ENCODE measurements at regions not wholly inside any gene's neighbourhood (a gene's known extent, or its start where the extent isn't known, plus 50 kb on each side); places are given as distances from the start of the nearest gene placed in this dataset.
A peak's percentile ranks its signal among the peaks of the same experiment; 100 is the strongest.

DNA sequence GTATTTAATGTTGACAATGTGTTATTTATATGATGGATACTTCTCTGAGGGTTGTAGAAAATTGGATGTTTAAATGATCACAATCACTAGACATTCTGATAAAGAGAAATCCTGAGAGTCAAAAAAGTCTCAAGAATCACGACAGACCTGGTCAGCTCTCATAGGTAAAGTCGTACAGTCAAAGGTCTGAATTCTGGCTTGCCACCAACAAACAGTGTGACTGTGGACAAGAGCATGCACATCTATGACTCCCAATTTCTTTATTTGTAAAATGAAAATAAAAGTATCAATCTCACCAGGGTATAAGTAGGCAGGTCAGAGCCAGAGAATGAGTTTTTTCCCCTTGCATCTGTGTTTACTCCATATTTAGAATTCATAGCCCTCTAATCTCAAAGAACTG lies 556.7 kb downstream of the FAM181B start:
- peaks cover 4% of the 10 kb centered on the region for H3K9me3 Mint-ChIP-seq (ENCODE audit: low read depth)
- H3K4me1 Mint-ChIP-seq (ENCODE audit: low read depth), result peaks cover 20% of the 10 kb centered on the region
- TF ChIP-seq CTCF (IDR thresholded peaks at IDR 0.05; ENCODE audit: unreplicated experiment), result no peak
- no peak overlapping the region for H3K27ac Mint-ChIP-seq
- H3K27me3 Mint-ChIP-seq, result no peaks in the 10 kb centered on the region
- no peak overlapping the region for H3K4me3 Mint-ChIP-seq (ENCODE audit: low read depth)
- DNase-seq (ENCODE audit: low spot score, unreplicated experiment), result no peak
- no peaks in the 10 kb centered on the region for H3K36me3 Mint-ChIP-seq (ENCODE audit: insufficient read depth)

GRCh38 chr11:82176365-82176764 lies 557.3 kb downstream of the FAM181B start:
- H3K4me3 Mint-ChIP-seq (ENCODE audit: low read depth), result no peak overlapping the region

DNA sequence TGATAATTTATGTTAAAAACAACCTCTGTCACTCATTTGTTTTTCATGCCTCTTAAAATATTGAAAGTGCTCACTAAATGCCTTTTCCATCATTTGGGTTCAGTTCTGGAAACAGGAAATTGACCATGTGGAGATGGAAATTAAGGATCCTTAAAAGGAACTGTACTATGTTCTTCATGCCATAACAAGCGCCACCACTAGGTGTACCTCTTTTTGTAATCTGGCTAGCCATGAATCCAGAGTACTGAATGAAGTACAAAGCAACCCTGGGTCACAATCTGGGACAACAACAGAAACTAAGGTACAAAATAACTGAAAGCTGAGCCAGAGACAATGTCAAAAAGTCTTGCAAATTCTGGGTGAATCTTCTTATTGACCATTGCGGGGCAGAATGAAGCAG lies 559.1 kb downstream of the FAM181B start:
- Mint-ChIP-seq H3K27ac (no peak overlapping the region), H3K4me3 (ENCODE audit: low read depth) (no peak overlapping the region), H3K36me3 (ENCODE audit: insufficient read depth) (no peaks in the 10 kb centered on the region), H3K9me3 (ENCODE audit: low read depth) (peaks cover 3% of the 10 kb centered on the region), H3K4me1 (ENCODE audit: low read depth) (peaks cover 19% of the 10 kb centered on the region), H3K27me3 (no peaks in the 10 kb centered on the region)
- DNase-seq (ENCODE audit: low spot score, unreplicated experiment), result no peak
- TF ChIP-seq CTCF (IDR thresholded peaks at IDR 0.05; ENCODE audit: unreplicated experiment), result peak; percentile 42

More at GRCh38 chr11:82176365-82176764, 557.3 kb downstream of the FAM181B start:
- Mint-ChIP-seq H3K36me3 (ENCODE audit: insufficient read depth) (no peaks in the 10 kb centered on the region), H3K4me1 (ENCODE audit: low read depth) (peaks cover 20% of the 10 kb centered on the region), H3K27me3 (no peaks in the 10 kb centered on the region), H3K27ac (no peak overlapping the region), H3K9me3 (ENCODE audit: low read depth) (peaks cover 6% of the 10 kb centered on the region)
- DNase-seq (ENCODE audit: low spot score, unreplicated experiment), result no peak
- no peak for TF ChIP-seq CTCF (IDR thresholded peaks at IDR 0.05; ENCODE audit: unreplicated experiment)

GRCh38 chr11:82146789-82147188 lies 586.9 kb downstream of the FAM181B start:
- H3K27ac Mint-ChIP-seq, result no peak overlapping the region
- TF ChIP-seq CTCF (IDR thresholded peaks at IDR 0.05; ENCODE audit: unreplicated experiment), result no peak
- no peak overlapping the region for H3K4me3 Mint-ChIP-seq (ENCODE audit: low read depth)
- H3K9me3 Mint-ChIP-seq (ENCODE audit: low read depth), result no peaks in the 10 kb centered on the region
- H3K27me3 Mint-ChIP-seq, result no peaks in the 10 kb centered on the region
- no peaks in the 10 kb centered on the region for H3K36me3 Mint-ChIP-seq (ENCODE audit: insufficient read depth)
- no peak for DNase-seq (ENCODE audit: low spot score, unreplicated experiment)
- no peaks in the 10 kb centered on the region for H3K4me1 Mint-ChIP-seq (ENCODE audit: low read depth)

GRCh38 chr11:82118946-82119345 lies 614.7 kb downstream of the FAM181B start:
- Mint-ChIP-seq H3K27me3 (no peaks in the 10 kb centered on the region), H3K27ac (no peak overlapping the region), H3K9me3 (ENCODE audit: low read depth) (no peaks in the 10 kb centered on the region), H3K4me1 (ENCODE audit: low read depth) (peaks cover 5% of the 10 kb centered on the region), H3K36me3 (ENCODE audit: insufficient read depth) (no peaks in the 10 kb centered on the region), H3K4me3 (ENCODE audit: low read depth) (no peak overlapping the region)
- TF ChIP-seq CTCF (IDR thresholded peaks at IDR 0.05; ENCODE audit: unreplicated experiment), result no peak
- DNase-seq (ENCODE audit: low spot score, unreplicated experiment), result no peak

All from progenitor cell of endocrine pancreas (in vitro differentiated cells).